HG02973 (cell line): ENCODE measurements at regions not wholly inside any gene's neighbourhood (a gene's known extent, or its start where the extent isn't known, plus 50 kb on each side); places are given as distances from the start of the nearest gene placed in this dataset.

ENCODE experiments used
- ATAC-seq: cut with Tn5 transposase; IDR thresholded peaks from one replicate; pipeline ENCODE4 v1.9.1; 2021; ENCODE audit warnings: moderate library complexity; ENCODE audit not compliant: unreplicated experiment

GRCh38 chr9:16092142-16093091, 539.6 kb downstream of the CCDC171 start:
- ATAC-seq = no peak

DNA sequence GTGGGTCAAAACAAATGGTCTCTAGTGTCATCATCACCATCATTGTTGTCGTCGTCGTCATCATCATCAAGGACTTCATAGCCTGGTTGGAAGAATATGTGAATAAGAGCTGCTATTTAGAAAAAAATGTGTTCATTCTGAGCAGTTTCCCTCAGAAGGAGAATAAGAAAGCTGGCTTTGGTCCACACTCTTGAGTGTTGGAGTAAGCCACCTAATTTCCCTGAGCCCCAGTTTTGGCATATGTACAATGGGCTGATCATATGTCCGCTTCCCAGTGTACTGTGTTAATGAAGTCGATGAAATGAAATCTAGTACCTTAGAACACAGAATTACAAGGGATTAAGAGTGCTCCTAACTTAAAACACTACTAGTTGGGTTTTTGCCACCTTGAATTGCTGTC, 545.5 kb downstream of the CCDC171 start:
- ATAC-seq = no peak

GRCh38 chr9:16099732-16100536, 547.1 kb downstream of the CCDC171 start:
- no peak for ATAC-seq

DNA sequence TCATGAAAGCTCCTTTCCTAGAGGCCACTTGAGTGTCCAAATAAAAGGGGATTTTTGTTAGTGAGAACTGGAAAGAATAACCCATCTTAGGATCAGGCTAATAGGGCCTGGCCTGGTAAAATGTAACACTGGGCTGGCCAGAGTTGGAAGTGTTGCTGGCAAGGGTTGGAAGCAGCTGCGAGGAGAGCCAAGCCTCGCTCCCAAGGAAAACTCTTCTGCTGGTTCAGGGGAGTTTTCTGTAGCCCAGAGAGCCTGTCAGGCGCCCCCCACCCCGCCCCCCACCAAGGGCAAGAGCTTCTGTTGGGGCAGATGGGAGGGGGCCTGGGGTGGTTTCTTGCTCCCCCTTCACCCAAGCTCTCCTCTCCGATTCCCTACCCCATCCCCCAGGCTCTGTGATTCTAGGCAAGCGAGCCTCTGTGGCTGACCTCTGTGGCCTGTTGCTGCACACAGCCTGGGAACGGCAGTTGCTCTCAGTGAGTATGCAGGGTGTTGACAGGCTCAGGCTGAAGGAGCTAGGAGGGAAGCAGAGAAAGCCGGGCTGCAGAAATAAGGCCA, 547.8 kb downstream of the CCDC171 start:
- no peak for ATAC-seq

- ATAC-seq = no peak
These were observed 549.3 kb downstream of the CCDC171 start for GRCh38 chr9:16102154-16102553.

DNA sequence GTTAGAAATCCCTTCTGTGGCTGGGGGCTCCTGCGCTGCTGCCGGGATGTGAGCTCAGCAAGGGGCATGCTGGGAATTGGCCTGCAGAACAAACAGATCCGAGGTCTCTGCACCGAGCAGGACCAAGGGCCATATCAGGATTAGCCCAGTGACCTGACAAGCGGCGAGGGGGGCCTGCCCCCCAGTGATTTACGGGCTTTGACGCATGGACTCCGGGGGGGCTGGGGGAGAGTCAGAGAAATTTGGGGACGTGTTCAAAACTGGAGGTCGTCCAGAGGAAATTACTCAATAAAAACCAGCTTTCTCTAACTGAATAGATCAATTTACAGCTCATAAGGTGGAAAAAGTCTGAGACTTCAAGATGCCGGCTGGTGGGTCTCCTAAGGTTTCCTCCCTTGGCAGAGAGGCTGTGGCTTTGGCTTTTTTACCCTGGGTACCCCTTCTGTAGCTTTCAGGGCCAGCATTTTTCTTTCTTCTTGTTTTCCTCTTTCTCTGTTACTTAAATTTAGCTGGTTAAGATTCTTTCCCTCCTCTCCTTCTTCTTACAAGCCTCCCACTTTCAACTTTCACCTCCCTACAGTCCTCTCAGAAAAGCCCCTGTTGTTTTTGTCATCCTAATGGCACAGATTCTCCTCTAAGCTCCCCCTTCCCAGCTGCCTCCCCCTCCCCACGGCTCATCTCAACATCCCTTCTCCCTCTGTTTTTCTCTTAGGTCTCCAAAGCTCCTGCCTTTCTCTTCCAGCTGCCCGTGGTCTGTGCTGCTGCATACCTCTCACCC, 551.0 kb downstream of the CCDC171 start:
- no peak for ATAC-seq

DNA sequence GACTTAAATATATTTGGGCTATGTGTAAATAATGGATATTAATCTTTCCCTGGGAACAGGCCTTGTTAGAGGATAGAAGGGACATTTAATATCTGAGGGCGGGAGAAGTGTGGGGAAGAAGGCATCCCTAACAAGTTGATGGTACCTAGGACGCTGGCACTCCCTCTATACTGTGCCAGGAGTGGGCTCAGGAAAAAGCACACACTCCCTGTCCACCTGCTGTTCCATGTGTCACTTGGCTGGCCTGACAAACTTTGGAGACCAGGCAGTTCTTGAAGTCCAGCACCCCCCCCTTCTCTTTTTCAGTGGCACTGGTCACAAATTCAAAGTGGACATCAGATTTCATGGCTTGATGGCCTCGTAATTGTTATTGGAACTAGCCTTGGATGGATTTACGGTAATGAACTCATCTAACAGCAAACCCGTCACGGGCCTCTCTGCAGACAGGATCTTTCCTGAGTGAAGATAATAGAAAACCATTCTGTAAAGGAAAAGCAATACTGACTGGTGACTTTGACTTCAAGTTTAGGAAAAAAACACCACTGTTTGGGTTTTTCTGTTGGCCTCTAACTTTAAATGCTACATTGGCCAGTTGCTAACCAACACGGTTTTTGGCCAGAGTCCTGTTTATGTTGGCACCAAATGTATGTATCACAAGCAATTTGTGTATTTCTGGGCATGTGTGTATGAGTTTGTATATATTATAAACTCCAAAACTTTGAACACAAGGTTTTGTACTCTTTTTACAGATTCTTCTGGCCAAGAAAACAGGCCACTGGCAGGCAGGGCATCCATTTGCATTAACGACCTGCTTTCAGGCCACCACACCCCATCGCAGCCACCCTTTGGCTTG, 552.6 kb downstream of the CCDC171 start:
- ATAC-seq = no peak

DNA sequence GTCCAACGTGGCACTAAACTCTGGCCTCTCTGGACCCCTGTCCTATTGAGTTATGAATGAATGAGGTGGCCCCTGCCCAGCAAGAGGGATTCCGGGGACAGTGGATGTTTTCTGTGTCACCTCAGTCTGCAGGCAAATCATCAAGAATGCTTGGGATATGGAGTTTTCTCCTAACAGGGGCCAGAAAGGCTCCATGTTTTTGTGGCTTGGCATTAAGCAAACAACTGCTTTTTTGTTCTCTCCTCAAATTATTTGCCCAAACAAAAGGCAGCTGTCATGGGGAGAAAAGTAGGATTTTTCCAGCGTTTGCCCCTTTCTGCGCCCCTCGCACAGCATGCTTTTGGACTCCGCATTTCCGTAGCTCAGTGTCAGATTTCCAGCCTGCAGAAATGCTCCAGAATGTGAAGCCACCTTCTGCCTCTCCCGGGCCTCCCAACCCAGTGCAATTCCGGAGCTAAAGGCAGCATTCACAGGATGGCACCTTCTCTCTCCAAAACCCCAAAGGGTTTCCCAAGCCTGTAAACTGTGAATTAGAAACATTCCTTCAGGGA, 553.3 kb downstream of the CCDC171 start:
- no peak for ATAC-seq

DNA sequence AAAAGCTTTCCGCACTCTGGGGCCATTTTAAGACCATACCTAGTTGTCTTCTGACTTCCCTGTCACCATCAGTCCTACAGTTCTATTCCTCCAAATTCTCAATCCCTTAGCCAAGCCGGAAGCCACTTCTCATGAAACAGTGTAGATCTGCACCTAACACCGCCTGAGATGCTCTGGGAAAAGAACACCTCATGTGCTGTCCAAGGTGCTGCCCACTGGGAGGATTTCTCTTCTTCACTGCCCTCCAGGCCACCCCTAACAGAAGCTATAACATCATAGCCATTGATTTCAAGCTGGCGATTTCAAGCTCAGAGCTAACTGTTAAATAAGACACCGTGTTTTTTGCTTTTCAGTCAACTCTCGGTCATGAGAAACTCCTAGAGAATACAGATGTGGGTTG, 559.3 kb downstream of the CCDC171 start:
- no peak for ATAC-seq

GRCh38 chr9:16115994-16116393, 563.2 kb downstream of the CCDC171 start:
- no peak for ATAC-seq

DNA sequence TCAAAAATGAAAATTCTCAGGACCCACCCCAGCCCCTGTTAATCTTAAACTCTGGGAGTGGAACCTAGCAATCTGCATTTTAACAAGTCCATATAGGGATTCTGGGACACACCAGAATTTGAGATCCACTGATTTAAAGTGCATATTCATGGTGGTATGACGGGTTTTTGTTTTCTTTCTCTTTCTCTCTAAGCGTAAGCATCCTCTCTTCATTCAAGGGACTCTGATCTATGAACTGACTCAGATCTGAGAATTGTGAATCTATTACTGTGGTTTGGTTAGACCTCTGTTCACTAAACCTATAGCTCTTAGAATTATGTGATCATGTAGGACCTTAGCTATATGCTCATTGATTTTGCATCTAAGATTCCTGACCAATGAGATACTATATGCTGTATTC, 565.2 kb downstream of the CCDC171 start:
- ATAC-seq = no peak

DNA sequence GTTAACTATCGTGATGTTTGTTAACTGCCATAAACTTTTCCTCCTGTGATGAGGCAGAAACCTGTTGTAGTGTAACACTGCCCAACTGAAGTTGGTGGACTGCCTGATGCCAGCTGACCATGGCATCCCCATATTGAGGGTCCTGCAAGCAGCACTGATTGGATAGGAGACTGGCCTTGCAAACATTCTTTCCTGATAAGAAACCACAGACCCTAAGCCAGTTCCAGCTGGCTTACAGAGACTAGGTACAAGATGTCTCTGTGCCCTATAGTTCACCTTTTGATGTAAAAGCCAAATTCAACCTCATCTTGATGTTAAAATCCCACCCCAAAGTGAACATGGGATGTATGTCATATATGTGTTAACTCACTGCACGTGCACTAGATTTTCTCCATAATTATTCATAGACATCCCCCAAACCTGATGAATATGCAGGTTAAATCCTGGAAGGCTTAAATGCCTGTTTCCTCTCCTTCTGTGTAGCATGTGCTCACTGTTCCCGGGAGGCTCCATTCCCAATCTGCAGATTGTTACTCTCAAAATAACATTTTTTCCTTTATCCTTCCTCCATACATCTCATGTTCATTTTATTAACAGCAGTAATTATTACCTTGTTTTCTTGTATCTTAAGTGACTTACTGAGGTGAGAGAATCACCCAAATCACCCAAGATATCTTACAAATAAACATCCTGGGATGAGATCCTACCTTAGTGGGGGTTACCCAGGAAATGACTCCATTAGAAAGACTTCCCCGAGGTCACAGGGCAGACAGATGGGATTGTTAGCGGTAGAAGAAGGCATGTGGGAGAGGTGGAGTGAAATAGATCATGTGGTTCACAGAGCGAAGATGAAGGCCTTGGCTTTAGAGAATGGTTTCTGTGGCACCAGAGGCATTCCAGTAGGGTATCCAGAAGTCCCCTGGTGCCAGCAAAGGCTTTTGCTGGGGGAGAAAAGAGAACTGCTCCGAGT, 566.7 kb downstream of the CCDC171 start:
- no peak for ATAC-seq

DNA sequence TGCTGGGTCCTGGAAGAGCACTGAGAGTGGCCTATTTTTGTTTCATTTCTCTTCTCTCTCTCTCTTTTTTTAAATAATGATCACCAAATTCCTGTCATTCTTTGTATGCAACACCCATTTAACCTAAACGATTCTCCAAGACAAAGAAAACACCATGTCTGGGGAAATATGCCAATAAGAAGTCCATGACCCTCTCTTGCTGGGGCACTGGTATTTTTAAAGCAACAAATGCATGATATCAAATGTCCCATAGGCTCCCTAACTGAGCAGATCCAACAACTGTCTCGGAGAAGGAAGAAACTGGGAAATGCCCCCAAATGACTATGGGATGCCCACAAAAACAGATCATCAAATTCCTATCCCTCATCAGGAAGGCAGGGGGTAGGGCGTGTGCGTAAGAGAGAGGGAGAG, 567.4 kb downstream of the CCDC171 start:
- no peak for ATAC-seq

- no peak for ATAC-seq
These were observed 567.9 kb downstream of the CCDC171 start for GRCh38 chr9:16120727-16121126.

GRCh38 chr9:16121168-16121567, 568.3 kb downstream of the CCDC171 start:
- no peak for ATAC-seq

DNA sequence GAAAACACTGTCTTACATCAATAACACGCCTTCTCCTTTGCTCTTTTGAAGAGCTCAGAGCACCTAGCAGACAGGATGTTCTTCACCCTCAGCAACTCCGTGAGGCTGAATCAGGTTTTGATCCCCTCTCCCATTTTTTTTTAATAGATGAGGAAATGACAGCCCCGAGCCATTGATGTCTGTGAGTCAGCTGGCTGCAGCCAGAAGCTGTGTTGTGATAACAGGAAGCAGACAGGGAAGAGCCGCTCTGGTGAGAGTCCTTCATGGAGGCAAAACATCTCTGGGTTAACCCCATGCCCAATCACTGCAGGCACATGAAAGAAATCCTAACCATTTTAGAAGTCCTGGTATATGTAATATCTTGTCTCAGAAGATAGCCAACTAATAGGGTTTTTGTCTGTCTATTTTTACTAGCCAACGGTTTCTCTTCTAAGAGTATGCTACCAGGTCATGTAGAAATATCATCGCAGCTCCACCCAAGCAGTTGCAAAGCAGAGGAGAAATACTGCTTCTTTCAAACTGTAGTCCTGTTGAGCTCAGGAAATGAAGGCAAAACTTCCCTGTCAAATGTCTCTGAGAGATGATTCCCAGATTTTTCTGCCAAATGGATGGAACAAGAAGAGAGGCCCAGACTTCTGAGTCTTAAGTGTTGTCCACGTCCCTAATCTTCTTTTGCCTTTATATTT, 568.9 kb downstream of the CCDC171 start:
- ATAC-seq = no peak

GRCh38 chr9:16125629-16126028, 572.8 kb downstream of the CCDC171 start:
- ATAC-seq = no peak

- ATAC-seq = no peak
These were observed 573.2 kb downstream of the CCDC171 start for GRCh38 chr9:16126042-16126441.
